ENCODE measurements at regions not wholly inside any gene's neighbourhood (a gene's known extent, or its start where the extent isn't known, plus 50 kb on each side); places are given as distances from the start of the nearest gene placed in this dataset.
A peak's percentile ranks its signal among the peaks of the same experiment; 100 is the strongest.

- peaks cover 8% of the 10 kb centered on the region for H3K4me1 Mint-ChIP-seq (ENCODE audit: unreplicated experiment)
- H3K27ac Mint-ChIP-seq, result no peak overlapping the region
- no peak for DNase-seq (ENCODE audit: extremely low spot score, unreplicated experiment)
- no peaks in the 10 kb centered on the region for H3K9me3 Mint-ChIP-seq
- TF ChIP-seq, protein P1, sequence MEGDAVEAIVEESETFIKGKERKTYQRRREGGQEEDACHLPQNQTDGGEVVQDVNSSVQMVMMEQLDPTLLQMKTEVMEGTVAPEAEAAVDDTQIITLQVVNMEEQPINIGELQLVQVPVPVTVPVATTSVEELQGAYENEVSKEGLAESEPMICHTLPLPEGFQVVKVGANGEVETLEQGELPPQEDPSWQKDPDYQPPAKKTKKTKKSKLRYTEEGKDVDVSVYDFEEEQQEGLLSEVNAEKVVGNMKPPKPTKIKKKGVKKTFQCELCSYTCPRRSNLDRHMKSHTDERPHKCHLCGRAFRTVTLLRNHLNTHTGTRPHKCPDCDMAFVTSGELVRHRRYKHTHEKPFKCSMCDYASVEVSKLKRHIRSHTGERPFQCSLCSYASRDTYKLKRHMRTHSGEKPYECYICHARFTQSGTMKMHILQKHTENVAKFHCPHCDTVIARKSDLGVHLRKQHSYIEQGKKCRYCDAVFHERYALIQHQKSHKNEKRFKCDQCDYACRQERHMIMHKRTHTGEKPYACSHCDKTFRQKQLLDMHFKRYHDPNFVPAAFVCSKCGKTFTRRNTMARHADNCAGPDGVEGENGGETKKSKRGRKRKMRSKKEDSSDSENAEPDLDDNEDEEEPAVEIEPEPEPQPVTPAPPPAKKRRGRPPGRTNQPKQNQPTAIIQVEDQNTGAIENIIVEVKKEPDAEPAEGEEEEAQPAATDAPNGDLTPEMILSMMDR (conservative IDR thresholded peaks at IDR 0.05), result no peak
- H3K4me3 Mint-ChIP-seq, result no peak overlapping the region
- H3K27me3 Mint-ChIP-seq, result no peaks in the 10 kb centered on the region
- no peaks in the 10 kb centered on the region for H3K36me3 Mint-ChIP-seq
Measured at GRCh38 chr4:104411502-104411901, 83.2 kb downstream of the CXXC4 start.

- Mint-ChIP-seq H3K27ac (no peak overlapping the region), H3K4me1 (ENCODE audit: unreplicated experiment) (peaks cover 13% of the 10 kb centered on the region), H3K4me3 (no peak overlapping the region), H3K36me3 (no peaks in the 10 kb centered on the region), H3K27me3 (no peaks in the 10 kb centered on the region), H3K9me3 (no peaks in the 10 kb centered on the region)
- no peak for DNase-seq (ENCODE audit: extremely low spot score, unreplicated experiment)
- TF ChIP-seq, protein P1 (conservative IDR thresholded peaks at IDR 0.05), result no peak
Measured at GRCh38 chr4:104408878-104409277, 85.8 kb downstream of the CXXC4 start.

DNA sequence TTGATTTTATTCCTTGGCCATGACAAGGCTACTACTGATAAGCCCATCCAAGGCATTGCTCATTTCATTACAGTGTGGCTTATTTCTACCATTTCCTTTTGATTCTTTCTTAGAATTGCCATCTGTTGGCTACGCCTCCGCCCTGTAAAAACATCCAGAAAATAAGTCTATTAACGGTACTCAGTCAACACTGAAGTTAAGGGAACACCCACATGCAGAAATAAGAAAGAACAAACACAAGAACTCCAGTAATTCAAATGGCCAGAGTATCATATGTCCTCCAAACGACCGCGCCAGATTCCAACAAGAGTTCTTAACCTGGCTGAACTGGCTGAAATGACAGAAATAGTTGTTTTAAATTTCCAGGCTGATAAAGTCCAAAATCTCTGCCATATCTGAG is 90.3 kb downstream of the CXXC4 start:
- H3K27me3 Mint-ChIP-seq, result no peaks in the 10 kb centered on the region
- no peak overlapping the region for H3K4me3 Mint-ChIP-seq
- no peaks in the 10 kb centered on the region for H3K9me3 Mint-ChIP-seq
- no peak overlapping the region for H3K27ac Mint-ChIP-seq
- no peak for DNase-seq (ENCODE audit: extremely low spot score, unreplicated experiment)
- H3K36me3 Mint-ChIP-seq, result no peaks in the 10 kb centered on the region
- TF ChIP-seq, protein P1 (conservative IDR thresholded peaks at IDR 0.05), result no peak
- H3K4me1 Mint-ChIP-seq (ENCODE audit: unreplicated experiment), result peaks cover 13% of the 10 kb centered on the region

DNA sequence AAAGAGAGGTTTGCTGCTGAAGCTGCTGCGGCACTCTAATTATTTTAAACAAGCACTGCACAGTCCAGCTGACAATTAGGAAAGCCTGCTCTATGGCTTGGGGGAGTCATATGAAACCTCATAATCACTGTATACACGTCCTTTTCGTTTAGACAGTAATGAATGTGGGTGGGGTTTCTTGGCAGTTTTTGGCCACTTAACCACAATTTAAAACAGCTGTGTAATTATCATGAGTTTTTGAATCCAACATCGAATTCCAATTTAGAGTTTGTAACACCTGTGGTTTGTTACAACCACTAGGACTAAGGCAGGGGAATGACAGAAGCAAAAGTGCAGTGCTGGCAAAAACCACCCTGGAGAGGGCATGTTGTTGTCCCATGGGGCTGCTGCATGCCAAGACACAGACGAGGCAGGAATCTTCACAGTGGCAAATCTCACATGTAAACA is 99.5 kb downstream of the CXXC4 start:
- Mint-ChIP-seq H3K27me3 (no peaks in the 10 kb centered on the region), H3K27ac (no peak overlapping the region), H3K4me1 (ENCODE audit: unreplicated experiment) (peaks cover 19% of the 10 kb centered on the region), H3K4me3 (peak overlapping the region; percentile 28), H3K9me3 (no peaks in the 10 kb centered on the region), H3K36me3 (no peaks in the 10 kb centered on the region)
- DNase-seq (ENCODE audit: extremely low spot score, unreplicated experiment), result no peak
- TF ChIP-seq, protein P1 (conservative IDR thresholded peaks at IDR 0.05), result no peak

- Mint-ChIP-seq H3K4me1 (ENCODE audit: unreplicated experiment) (peaks cover 19% of the 10 kb centered on the region), H3K27me3 (no peaks in the 10 kb centered on the region), H3K27ac (no peak overlapping the region), H3K4me3 (peak overlapping the region; percentile 58), H3K36me3 (no peaks in the 10 kb centered on the region), H3K9me3 (no peaks in the 10 kb centered on the region)
- TF ChIP-seq, protein P1 (conservative IDR thresholded peaks at IDR 0.05), result no peak
- no peak for DNase-seq (ENCODE audit: extremely low spot score, unreplicated experiment)
Measured at GRCh38 chr4:104394406-104395167, 100.1 kb downstream of the CXXC4 start.
